Breast epithelium (tissue), 3 donors: ENCODE measurements at regions not wholly inside any gene's neighbourhood (a gene's known extent, or its start where the extent isn't known, plus 50 kb on each side); places are given as distances from the start of the nearest gene placed in this dataset.

ENCODE experiments used
- POLR2A ChIP-seq: fragments of 450-650 bp; IDR thresholded peaks from one replicate; pipeline ENCODE4 v1.6.1; 2016; ENCODE audit warnings: antibody characterized with exemption, mild to moderate bottlenecking, moderate library complexity
- POLR2AphosphoS5 ChIP-seq, 3 donors: sonication (generic); formaldehyde crosslinking; IDR thresholded peaks; one replicate each; pipeline ENCODE4 v1.6.1; 2017; ENCODE audit warnings: antibody characterized with exemption in 3 of 3

- TF ChIP-seq POLR2A (no peak), POLR2AphosphoS5 (IDR thresholded peaks at IDR 0.05) (no peak)
Measured at GRCh38 chr11:45543081-45543480, 122.3 kb downstream of the CHST1 start.
